ENCODE measurements at regions not wholly inside any gene's neighbourhood (a gene's known extent, or its start where the extent isn't known, plus 50 kb on each side); places are given as distances from the start of the nearest gene placed in this dataset.
"Not testable (repeated sequence)": the region's sequence is repeated elsewhere in the genome, so short reads cannot be mapped to it uniquely, and the experiment has no call there.

GRCh38 chr3:81987412-81987811 lies 226.0 kb upstream of the GBE1 start:
- TF ChIP-seq, protein P1, sequence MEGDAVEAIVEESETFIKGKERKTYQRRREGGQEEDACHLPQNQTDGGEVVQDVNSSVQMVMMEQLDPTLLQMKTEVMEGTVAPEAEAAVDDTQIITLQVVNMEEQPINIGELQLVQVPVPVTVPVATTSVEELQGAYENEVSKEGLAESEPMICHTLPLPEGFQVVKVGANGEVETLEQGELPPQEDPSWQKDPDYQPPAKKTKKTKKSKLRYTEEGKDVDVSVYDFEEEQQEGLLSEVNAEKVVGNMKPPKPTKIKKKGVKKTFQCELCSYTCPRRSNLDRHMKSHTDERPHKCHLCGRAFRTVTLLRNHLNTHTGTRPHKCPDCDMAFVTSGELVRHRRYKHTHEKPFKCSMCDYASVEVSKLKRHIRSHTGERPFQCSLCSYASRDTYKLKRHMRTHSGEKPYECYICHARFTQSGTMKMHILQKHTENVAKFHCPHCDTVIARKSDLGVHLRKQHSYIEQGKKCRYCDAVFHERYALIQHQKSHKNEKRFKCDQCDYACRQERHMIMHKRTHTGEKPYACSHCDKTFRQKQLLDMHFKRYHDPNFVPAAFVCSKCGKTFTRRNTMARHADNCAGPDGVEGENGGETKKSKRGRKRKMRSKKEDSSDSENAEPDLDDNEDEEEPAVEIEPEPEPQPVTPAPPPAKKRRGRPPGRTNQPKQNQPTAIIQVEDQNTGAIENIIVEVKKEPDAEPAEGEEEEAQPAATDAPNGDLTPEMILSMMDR (IDR thresholded peaks at IDR 0.05; ENCODE audit: insufficient read depth, low read length, poor library complexity, severe bottlenecking): not testable (repeated sequence)
- not testable (repeated sequence) for TF ChIP-seq EZH2phosphoT487 (conservative IDR thresholded peaks at IDR 0.05; ENCODE audit: low read length)

All from SU-DHL-6 (cell line).